HG02759 (cell line): ENCODE measurements at regions not wholly inside any gene's neighbourhood (a gene's known extent, or its start where the extent isn't known, plus 50 kb on each side); places are given as distances from the start of the nearest gene placed in this dataset.
"Not testable (repeated sequence)": the region's sequence is repeated elsewhere in the genome, so short reads cannot be mapped to it uniquely, and the experiment has no call there.

Experiments used
- ATAC-seq: cut with Tn5 transposase; IDR thresholded peaks from one replicate; pipeline ENCODE4 v1.9.1; 2021; ENCODE audit warnings: mild to moderate bottlenecking, moderate library complexity; ENCODE audit not compliant: unreplicated experiment

- no peak for ATAC-seq
These were observed 135.0 kb downstream of the RALA start for GRCh38 chr7:39758234-39758970.

GRCh38 chr7:39761449-39761848 lies 138.1 kb downstream of the RALA start:
- no peak for ATAC-seq

GRCh38 chr7:39762466-39762865 lies 139.1 kb downstream of the RALA start:
- ATAC-seq, result not testable (repeated sequence)

DNA sequence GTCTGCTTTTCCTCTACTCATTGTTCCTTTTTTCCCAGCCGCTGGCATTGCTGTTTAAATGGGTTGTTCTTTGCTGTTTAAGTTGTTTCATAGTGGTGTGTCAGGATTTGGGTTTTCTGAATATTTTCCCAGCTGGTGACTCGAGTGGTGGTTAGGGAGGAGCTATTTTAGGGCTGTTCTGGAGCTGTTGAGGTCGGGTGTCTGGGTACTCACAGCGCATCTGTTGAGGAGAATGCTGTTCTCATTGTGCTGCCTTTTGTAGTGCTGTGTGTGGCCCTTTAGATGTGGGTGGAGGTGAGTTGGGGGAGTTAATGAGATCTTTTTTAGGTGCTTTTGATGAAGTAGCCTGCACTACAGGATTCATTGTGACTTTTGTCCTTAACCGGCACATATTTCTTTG lies 139.5 kb downstream of the RALA start:
- not testable (repeated sequence) for ATAC-seq

- not testable (repeated sequence) for ATAC-seq
These were observed 142.5 kb downstream of the RALA start for GRCh38 chr7:39765833-39766232.

DNA sequence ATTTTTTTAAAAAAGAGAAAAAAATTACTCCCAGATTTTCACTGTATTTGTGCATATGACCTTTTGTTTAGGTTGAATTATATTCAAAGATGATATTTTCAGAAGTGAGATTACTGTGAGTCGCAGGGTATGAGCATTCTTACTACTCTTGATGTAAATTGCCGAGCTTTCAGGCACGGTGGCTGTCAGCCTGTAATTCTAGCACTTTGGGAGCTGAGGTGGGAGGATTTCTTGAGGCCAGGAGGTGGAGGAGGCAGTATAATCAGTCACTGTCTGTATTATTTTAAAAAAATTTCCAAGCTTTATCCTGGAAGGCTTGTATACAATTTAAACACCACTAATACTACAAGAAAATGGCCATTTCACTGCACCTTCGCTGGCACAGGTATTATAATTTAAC lies 145.1 kb downstream of the RALA start:
- not testable (repeated sequence) for ATAC-seq

- ATAC-seq, result not testable (repeated sequence)
These were observed 151.0 kb downstream of the RALA start for GRCh38 chr7:39774341-39774851.

GRCh38 chr7:39781557-39781956 lies 158.2 kb downstream of the RALA start:
- not testable (repeated sequence) for ATAC-seq

- ATAC-seq, result not testable (repeated sequence)
These were observed 163.1 kb downstream of the RALA start for GRCh38 chr7:39786440-39786839.

DNA sequence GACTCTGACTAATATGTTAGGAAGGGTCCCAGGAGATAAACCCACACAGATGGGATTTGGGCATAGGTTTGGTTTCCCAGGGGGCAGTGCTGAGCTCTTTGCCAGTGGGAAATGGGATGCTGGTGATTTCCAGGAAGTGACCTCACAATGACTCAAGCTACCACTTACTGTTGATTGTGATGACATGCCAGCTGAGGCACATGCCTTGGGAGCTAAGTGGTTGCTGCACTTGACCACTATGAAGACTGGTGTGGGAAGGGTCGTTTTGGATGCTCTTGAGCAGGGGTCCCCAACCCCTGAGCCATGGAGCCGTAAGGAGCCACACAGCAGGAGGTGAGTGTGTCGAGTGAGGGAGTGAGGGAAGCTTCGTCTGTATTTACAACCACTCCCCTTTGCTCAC lies 159.0 kb upstream of the CDK13 start:
- ATAC-seq, result not testable (repeated sequence)

GRCh38 chr7:39791911-39792310 lies 158.1 kb upstream of the CDK13 start:
- ATAC-seq, result not testable (repeated sequence)

GRCh38 chr7:39793026-39793425 lies 157.0 kb upstream of the CDK13 start:
- ATAC-seq, result not testable (repeated sequence)

DNA sequence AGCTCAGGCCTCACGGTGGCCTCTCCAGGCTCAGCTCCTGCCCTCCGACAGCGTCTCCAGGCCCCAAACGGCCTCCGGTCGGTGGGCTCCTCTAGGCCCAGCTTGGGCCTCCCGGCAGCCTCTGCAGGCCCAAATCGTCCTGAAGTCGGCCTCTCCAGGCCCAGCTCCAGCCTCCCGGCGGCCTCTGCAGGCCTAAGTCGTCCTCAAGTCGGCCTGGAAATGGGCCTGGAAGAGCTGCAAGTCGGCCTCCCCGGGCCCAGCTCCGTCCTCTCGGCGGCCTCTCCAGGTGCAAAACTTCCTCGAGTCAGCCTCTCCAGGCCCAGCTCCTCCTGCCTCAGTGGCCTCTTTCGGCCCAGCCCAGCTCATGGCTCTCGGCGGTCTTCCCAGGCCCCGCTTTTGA lies 156.2 kb upstream of the CDK13 start:
- not testable (repeated sequence) for ATAC-seq

DNA sequence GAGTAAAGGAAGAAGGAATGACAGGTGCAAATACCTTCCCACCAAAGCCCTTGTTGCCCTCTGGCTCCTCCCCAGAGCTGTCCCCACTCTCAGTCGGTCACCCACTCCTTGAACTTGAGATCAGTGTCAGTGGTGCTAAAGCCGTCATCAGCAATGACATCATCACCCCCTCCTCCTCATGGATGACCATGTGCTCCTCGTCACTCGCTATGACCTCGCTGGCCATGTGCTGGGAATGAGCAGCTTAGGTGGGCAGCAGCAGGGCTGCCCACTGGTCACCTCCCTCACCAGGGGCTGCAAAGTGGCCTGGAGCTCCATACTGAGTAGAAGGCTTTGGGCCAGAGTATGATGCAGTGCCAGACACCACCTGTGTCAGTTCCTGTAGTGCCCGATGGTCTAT lies 153.1 kb upstream of the CDK13 start:
- not testable (repeated sequence) for ATAC-seq

GRCh38 chr7:39798077-39798476 lies 152.0 kb upstream of the CDK13 start:
- not testable (repeated sequence) for ATAC-seq

DNA sequence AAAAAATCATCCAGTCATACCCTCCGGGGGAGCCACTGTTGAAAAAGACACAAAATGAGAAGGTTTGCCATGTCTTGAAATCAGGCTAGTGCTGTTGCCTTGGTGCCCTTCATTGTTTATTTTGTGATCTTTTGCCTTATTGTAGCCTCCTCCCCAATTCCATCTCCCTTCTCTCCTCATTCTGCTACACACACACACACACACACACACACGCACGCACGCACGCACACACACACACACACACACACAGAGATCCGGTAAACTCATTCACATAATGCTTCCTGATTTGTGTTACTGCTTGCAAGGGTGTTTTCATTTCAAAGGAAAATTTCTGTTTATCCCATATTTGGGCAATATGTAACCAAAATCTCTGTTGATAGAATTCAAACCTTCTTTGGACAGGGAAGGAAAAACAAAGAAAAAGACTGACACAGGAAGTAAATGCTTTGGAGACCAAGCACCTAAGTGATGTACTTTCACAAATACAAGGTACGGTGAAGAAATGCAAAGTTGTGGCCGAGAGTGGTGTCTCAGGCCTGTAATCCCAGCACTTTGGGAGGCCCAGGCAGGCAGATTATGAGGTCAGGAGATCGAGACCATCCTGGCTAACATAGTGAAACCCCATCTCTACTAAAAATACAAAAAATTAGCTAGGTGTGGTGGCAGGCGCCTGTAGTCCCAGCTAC lies 141.1 kb upstream of the CDK13 start:
- ATAC-seq, result no peak

GRCh38 chr7:39810204-39810642 lies 139.8 kb upstream of the CDK13 start:
- ATAC-seq, result no peak

DNA sequence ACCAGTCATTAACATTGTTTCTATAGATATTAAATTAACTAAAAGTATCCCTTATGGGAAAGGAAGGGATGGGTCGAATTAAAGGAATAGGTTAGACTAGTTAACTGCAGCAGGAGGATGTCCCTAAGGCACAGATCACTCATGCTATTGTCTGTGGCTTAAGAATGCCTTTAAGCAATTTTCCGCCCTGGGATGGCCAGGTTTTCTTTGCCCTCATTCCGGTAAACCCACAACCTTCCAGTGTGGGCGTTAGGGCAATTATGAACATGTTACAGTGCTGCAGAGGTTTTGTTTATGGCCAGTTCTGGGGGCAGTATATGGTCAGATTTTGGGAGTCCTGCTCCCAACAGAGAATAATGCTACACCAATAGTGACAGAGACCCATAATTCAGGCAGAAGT lies 139.3 kb upstream of the CDK13 start:
- ATAC-seq, result no peak

GRCh38 chr7:39811161-39811614 lies 138.9 kb upstream of the CDK13 start:
- ATAC-seq, result no peak

- no peak for ATAC-seq
These were observed 133.5 kb upstream of the CDK13 start for GRCh38 chr7:39816462-39817060.

DNA sequence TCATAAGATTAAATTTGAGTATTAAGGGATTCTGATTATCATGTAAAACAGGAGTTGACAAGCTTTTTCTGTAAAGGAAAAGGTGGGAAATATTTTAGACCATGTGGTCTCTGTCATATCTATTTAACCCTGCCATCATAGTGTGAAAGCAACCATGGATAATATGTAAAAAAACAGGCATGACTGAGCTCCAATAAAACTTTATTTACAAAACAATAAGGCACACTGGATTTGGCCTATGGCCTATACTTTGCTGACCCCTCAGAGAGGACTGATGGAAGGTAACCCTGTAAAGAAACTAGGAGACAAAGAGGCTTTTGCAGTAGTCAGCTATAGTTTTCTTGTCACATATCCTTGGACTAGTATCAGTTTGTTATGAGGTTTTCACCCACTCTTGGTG lies 130.5 kb upstream of the CDK13 start:
- no peak for ATAC-seq
